GM23248 (cell line): ENCODE measurements at regions not wholly inside any gene's neighbourhood (a gene's known extent, or its start where the extent isn't known, plus 50 kb on each side); places are given as distances from the start of the nearest gene placed in this dataset.

Source experiments
- EZH2 ChIP-seq: fragments of 200-600 bp; sonication (generic); IDR thresholded peaks from 2 replicates; pipeline ENCODE4 v1.6.1; 2018; ENCODE audit warnings: antibody characterized with exemption, mild to moderate bottlenecking; ENCODE audit not compliant: insufficient read depth, poor library complexity, severe bottlenecking
- EZH2phosphoT487 ChIP-seq: fragments of 200-600 bp; sonication (generic); IDR thresholded peaks from 2 replicates; pipeline ENCODE4 v1.6.1; 2018; ENCODE audit warnings: antibody characterized with exemption, moderate library complexity, mild to moderate bottlenecking, low read depth; ENCODE audit not compliant: insufficient read depth

DNA sequence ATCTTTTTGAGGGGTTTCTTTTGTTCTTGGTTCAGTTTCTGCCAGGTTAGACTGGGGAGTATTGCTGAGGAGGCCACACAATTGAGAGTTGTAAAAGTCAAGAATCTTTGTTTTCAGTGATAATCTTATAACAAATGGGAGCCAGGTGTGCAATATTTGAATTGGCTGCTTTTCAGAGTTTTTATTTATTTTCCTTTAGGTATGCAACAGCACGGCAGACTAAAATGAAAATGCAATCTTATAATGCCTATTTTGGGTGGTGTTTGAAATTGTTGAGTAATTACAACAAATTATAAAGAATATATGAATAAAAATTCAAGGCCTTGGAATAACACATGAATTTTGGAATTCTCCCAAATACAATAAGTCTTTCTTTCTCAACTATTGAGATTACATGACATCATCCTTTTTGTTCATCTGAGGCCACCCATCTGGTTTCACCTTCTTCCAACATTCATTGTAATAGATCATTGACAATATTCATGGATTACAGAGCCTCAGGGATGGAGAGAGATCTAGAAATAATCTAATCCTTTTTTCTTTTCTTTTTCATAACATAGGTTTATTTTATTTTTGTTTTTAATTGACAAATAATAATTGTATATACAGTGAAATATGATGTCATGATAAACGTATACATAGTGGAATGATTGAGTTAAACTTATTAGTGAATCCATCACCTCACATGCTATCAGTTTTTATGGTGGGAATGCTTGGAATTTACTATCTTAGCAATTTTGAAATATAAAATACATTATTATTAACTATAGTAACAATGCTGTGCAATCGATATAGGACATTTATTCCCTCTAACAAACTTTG, 1061.0 kb downstream of the NR2F1-AS1 start:
- TF ChIP-seq EZH2phosphoT487 (no peak), EZH2 (no peak)
